M059J (cell line): ENCODE measurements at regions not wholly inside any gene's neighbourhood (a gene's known extent, or its start where the extent isn't known, plus 50 kb on each side); places are given as distances from the start of the nearest gene placed in this dataset.
A peak's percentile ranks its signal among the peaks of the same experiment; 100 is the strongest.
"Not testable (repeated sequence)": the region's sequence is repeated elsewhere in the genome, so short reads cannot be mapped to it uniquely, and the experiment has no call there.

Experiments used
- DNase-seq: peaks from one replicate; pipeline ENCODE4 v3.0.0-alpha.2; 2012; ENCODE audit warnings: low read depth

DNA sequence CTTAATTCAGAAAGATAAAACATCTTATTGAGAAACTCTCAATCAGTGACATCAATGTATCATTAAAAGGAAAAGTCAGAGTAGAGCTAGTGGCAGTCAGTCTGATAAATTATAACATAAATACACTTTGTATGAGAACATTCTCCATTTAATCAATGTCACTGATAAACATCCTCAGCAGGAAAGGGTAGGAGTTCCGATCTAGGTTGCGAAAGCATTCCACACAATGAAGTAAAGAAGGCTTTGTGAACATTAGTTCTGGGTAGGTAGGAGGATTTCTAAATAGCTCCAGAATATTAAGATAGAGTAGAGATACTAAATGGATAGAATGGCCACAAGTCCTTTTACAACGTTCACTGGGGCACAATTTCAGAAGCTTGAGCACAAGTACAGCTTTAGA is 179.7 kb upstream of the MALRD1 start:
- no peak for DNase-seq

DNA sequence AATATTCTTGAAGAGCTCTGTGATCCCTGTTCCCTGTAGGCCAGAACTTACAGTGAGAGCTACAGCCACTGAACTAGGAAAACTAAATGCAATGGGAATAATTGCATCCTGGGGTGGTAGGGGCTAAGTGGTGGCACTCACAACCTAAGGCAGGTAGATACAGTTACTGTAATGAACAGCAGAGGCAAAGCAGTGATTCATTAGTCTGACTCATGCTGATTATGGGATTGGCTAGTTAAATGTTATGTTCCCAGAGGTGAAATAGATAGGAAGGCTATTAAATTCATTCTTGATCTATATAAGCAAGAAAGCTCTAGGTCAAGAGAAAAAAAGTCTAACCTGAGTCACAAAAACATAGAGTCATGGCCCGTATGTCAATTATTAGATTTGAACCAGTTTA is 173.1 kb upstream of the MALRD1 start:
- DNase-seq = peak; percentile 17

DNA sequence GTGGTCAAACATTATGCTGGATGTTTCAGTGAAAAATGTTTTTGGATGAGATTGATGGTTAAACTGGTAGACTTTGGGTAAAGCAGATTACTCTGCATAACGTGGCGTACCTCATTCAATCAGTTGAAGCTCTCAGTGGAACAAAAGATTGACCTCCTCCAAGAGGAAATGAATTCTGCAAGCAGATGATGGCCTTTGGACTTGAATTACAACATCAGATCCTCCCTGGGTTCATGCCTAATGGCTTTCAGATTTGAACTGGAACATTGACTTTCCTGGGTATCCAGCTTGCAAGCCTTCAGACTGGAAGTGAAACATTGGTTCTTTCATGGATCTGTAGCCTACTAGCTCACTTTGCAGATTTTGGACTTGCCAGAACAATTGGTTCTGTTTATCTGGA is 169.3 kb upstream of the MALRD1 start:
- no peak for DNase-seq

DNA sequence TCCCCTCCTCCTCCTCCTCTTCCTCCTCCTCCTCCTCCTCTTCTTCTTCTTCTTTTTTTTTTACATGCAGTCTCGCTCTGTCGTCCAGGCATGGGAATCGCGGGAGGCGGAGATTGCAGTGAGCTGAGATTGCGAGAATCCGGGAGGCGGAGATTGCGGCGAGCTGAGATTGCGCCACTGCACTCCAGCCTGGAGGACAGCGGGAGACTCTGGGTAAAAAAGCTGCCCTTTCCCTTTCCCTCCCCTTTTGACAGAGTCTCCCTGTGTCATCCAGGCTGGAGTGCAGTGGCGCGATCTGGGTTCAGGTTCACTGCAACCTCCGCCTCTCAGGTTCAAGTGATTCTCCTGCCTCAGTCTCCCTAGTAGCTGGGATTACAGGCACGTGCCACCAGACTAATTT is 168.1 kb upstream of the MALRD1 start:
- no peak for DNase-seq

DNA sequence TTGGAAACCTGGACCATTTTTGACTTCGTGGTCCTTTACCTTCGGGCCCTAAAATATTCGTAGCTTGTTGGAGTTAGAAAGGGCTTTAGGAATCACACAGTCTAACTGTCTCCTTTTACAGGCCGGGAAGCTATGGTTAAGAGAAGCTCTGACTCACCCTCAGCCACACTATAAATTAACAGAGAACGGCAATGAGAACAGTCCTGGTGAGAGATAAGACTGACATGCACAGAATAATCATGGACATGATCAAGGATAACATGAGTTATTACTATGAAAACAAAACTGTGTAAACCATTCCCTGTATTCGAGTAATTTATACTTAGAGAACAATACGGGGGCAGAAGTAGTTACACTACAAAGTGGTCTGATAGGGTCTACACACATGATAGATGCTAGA is 162.5 kb upstream of the MALRD1 start:
- peak; percentile 47 for DNase-seq

DNA sequence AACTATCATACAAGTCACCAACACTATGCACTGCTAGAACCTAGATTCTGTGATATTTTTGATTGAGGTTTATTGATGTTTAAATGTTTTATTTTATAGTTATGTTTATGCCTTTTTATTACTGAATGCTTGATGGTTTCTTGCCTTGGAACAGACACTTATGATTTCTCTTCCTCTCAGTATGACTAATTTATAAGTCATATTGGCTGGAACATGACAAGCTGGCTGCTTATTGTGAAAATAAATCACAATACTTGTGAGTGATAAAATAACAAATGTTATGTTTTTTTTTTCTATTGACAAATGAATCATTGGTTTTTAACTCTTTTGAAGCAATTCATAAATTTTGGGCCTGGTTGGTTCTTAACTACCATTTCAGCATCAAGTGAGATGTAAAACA is 142.0 kb upstream of the MALRD1 start:
- DNase-seq = peak; percentile 1

DNA sequence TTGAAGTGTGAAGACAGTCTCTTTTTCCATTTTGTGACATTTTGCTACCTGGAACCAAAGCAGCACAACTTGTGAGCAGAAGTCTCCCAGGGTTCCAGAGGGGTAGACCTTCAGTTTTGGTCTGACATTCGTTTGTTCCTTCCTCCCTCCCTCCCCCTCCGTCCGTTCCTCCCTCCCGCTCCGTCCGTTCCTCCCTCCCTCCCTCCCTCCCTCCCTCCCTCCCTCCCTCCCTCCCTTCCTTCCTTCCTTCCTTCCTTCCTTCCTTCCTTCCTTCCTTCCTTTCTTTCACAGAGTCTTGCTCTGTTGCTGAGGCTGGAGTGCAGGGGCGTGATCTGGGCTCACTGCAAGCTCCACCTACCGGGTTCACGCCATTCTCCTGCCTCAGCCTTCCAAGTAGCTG is 131.2 kb upstream of the MALRD1 start:
- not testable (repeated sequence) for DNase-seq

DNA sequence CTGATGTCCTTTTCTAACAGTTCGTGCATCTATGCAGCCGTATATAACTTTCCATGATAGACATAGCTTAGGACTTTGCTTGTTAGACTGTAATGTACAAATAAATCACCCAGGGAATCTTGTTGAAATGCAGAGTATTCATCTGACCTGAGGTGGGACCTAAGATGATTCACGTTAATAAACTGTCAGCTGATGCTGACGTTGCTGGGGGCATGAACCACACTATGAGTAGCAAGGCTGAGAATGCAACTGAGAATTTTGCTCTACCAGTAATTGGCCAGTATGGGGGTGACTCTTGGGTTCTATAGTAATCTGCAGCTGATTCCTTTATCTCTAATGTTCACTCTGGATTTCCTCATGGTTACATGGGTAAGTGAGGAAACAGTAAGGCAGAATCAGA is 130.1 kb upstream of the MALRD1 start:
- peak; percentile 74 for DNase-seq

DNA sequence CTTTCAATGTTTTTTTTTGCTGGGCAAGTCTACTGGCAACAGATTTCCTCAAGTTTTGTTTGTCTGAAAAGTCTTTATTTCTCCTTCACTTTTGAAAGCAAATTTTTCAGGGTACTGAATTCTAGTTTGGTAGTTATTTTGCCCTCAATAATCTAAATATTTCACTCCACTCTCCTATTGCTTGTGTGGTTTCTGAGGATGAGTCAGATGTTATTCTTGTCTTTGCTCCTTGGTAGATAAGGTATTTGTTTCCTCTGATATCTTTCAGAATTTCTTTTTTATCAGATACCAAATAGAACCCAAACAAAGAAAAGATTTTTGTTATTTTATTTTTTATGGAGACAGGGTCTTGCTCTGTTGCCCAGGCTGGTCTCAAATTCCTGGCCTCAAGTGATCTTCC is 99.2 kb upstream of the MALRD1 start:
- peak; percentile 7 for DNase-seq

DNA sequence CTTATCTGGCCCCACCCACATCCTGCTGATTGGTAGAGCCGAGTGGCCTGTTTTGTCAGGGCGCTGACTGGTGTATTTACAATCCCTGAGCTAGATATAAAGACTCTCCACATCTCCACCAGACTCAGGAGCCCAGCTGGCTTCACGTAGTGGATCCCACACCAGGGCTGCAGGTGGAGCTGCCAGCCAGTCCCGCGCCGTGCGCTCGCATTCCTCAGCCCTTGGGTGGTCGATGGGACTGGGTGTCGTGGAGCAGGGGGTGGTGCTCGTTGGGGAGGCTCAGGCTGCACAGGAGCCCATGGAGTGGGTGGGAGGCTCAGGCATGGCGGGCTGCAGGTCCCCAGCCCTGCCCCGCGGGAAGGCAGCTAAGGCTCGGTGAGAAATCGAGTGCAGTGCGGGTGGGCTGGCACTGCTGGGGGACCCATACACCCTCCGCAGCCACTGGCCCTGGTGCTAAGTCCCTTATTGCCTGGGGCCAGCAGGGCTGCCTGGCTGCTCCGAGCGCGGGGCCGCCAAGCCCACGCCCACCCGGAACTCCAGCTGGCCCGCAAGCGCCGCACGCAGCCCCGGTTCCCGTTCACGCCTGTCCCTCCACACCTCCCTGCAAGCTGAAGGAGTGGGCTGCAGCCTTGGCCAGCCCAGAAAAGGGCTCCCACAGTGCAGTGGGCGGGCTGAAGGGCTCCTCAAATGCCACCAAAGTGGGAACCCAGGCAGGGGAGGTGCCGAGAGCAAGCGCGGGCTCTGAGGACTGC is 97.4 kb upstream of the MALRD1 start:
- DNase-seq = not testable (repeated sequence)

DNA sequence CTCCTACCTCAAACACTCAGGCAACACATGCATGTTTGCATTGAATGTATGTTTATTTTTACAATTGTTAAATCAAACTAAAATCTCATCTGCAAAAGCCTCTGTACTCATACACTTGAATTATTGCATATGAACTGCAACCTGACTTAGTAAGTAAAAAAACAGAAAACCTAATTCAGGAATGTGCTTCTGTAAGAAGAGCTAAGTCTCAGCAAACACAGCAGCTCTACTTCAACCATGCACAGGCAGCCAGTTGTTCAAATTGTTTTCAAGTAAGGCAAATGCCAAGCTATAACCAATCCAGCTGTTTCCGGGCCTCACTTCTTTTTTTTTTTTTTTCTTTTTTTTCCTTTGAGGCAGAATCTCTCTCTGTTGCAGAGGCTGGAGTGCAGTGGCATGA is 93.5 kb upstream of the MALRD1 start:
- DNase-seq = no peak

DNA sequence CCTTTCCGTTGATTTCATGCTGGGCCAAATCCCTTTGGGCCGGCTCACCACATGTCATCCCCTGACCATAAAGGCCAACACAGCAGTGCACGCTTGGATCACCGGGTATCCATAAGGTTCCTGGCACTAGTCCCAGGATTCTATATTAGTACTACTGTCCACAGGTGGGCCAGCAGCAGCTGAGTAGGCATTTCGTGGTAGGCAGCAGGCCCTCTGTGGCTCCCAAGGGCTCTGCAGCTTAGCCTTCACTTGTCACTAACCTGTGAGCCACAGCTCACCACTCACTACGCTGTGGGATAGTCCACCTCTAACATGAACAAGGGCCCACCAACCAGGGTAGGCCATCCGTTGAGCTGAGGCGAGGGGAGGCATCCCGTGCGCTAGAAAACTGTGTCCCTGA is 89.2 kb upstream of the MALRD1 start:
- no peak for DNase-seq

DNA sequence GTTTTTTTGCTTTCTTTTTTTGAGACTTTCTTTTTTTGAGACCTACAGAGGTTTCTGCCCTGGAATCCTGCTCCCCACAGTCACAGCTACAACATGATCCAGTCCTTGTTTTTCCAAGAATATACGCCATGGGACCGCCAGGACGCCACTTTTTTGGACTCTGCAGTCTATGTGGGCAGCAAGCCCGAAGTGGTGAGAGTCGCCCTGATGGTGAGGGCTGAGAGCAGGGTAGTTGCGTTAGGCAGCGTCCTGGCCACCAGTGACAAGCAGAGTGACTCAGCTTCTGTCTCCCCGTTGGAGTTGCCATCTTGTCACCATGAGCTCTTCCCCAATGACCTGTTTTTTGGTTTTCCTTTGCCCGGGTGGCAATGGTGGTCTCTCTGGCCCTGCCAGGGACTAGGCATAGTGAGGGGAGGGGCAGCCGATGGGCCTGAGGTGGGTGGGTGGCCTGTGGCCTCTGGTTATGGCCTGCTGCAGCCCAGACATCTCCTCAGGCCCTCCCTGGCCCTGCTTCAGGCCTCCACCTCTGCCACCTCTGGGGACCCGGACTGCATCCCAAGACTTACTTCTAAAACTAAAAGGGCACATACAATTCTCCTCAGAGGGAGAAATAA is 88.0 kb upstream of the MALRD1 start:
- no peak for DNase-seq

DNA sequence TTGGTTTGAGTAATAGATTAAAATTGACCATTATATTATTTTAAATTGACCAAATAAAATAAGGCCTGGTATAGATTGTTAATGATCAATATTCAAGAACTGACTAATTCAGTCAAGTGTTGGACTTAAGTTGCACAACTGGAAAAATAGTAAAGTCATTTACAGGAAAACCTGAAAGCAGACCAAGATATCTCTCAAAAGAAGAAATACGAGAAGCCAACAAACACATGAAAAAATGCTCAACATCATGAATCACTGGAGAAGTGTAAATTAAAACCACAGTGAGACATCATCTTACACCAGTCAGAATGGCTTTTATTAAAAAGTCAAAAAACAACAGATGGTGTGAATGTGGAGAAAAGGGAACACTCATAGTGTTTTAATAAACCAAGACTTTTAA is 80.4 kb upstream of the MALRD1 start:
- no peak for DNase-seq

DNA sequence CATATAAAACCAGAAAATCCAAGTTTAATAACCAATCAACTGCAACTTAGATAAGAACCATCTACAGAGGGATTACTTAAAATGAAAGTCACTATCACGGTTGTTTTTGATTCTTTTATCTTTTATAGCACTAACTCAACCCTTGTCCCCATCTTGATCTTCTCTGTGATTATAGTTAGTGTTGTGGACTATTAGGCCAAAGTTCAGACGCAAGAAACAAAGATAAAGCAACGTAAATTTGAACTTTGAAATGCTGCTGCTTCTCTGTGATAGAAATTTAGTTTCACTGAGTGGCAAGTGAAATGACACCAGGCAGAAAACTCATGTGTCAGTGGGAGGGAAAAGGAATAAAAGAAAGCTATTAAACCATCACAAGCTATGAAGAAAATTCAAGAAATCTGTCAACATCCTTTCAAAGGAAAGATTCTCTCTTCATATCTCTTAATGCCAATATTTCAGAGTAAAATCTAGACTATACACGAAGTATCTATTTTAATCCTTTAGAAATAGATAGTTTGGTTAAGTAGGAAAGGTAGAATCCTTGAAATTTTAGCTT is 71.8 kb upstream of the MALRD1 start:
- no peak for DNase-seq

DNA sequence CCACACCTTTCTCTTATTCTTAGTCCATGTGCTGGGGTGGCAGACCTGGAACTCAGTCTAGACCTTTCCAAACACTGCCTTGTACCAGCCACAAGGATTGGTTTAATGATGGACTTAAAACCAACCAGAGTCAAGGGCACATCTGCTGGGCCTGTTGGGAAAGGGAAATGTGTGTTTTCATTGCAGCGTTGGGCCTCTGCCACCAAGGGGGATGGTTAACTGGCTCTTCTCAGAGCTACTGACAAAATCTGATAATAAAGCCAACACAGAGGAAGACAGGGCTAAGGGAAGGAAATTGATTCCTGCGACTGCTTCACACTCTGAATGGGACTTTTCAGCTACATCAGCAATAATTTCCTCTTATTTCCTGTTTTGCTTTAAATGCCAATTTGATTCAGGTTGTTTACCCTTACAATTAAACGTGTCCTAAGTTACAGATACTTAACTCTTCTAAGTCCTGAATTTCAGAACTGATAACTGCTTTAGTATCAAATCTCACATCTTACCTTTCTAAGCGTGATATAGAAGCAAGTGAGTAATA is 68.4 kb upstream of the MALRD1 start:
- no peak for DNase-seq

DNA sequence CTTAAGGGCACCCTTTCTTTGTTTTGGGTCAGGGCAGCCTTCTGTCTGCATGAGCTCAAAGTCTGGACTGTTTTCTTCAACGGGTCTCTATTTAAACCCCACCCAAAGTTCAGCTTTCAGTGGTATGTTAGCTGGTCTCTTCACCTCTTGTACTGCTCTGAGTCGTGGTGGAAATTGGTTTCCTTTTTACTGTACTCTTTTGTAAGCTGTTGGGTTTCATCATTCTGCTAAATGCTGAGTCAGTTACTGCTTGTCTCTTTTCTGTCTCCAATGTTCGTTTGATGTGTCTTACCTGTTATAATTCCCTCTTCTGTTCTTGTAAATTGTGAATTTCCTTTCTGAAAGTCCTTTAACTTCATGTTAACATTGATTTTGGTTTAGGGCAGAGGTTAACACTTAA is 64.1 kb upstream of the MALRD1 start:
- no peak for DNase-seq

DNA sequence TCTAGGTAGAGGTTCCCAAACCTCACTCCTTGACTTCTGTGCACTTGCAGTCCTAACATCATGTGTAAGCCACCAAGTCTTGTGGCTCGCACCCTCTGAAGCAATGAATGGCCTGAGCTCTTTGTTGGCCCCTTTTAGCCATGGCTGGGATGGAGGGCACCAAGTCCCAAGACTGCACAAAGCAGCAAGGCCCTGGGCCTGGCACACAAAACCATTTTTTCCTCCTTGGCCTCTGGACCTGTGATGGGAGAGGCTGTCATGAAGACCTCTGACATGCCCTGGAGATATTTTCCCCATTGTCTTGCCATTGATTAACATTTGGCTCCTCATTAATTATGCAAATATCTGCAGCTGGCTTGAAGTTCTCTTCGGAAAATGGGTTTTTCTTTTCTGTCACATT is 60.3 kb upstream of the MALRD1 start:
- no peak for DNase-seq
